Cardiac fibroblast (primary cell): ENCODE measurements at regions not wholly inside any gene's neighbourhood (a gene's known extent, or its start where the extent isn't known, plus 50 kb on each side); places are given as distances from the start of the nearest gene placed in this dataset.

Experiments used
- DNase-seq, 2 donors: peaks; one replicate each; pipeline versions ENCODE4 v3.0.0 to v3.0.0-alpha.2; 2010; ENCODE audit warnings: low read depth in 2 of 2
- H3K4me3 ChIP-seq, 2 donors: replicated peaks in 1 of 2; 1 replicate in 1 of 2; 2 replicates in 1 of 2; pipeline ENCODE4 v1.5.1; 2011; ENCODE audit warnings: low read depth in 2 of 2, low read length in 2 of 2, mild to moderate bottlenecking in 2 of 2, moderate library complexity in 1 of 2
- TF ChIP-seq, protein P1 (sequence below): IDR thresholded peaks from one replicate; pipeline ENCODE4 v1.5.1; 2011; ENCODE audit warnings: low read depth, mild to moderate bottlenecking, low read length, inconsistent platforms

DNA sequence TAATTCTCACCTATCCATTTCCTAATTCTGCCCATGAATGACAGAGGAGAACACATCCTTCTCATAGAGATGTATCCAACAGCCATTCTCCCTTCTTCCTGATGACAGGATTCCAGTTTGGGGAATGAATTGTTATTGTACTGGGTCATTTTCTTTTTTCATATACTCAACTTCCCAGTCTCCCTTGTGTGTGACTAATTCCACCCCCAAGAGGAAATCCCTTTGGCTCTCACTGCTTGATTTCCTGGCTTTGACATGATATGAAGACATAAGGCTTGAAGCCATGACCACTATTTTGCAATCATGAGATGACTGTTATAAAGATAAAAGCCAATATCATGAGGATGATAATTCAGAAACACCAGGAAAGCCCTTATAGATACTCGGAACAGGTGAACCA lies 384.7 kb upstream of the ACVR2A start:
- TF ChIP-seq, protein P1, sequence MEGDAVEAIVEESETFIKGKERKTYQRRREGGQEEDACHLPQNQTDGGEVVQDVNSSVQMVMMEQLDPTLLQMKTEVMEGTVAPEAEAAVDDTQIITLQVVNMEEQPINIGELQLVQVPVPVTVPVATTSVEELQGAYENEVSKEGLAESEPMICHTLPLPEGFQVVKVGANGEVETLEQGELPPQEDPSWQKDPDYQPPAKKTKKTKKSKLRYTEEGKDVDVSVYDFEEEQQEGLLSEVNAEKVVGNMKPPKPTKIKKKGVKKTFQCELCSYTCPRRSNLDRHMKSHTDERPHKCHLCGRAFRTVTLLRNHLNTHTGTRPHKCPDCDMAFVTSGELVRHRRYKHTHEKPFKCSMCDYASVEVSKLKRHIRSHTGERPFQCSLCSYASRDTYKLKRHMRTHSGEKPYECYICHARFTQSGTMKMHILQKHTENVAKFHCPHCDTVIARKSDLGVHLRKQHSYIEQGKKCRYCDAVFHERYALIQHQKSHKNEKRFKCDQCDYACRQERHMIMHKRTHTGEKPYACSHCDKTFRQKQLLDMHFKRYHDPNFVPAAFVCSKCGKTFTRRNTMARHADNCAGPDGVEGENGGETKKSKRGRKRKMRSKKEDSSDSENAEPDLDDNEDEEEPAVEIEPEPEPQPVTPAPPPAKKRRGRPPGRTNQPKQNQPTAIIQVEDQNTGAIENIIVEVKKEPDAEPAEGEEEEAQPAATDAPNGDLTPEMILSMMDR = no peak
- H3K4me3 ChIP-seq = no peak overlapping the region
- DNase-seq = peak in 1 of 2 donors; percentile 72

DNA sequence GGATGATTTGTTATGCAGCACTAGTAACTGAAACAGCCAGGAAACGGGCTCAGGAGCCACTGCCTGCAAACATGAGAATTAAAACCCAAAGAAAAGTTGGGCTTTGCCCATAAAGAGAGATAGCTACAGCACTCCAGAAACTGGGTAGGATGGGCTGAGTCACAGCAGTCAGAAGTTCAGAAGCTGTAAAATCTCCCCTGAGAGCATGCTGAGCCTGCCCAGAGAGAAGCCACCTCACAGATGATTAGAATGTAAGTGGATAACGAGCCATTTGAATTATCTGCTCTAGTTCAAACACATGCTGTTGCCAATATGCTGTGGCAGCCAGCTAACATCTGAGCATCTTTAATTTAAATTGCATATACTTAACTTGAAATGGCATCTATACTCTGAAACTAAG lies 388.1 kb upstream of the ACVR2A start:
- H3K4me3 ChIP-seq = no peak overlapping the region
- DNase-seq = peak in 1 of 2 donors; percentile 14
- TF ChIP-seq, protein P1 = no peak

DNA sequence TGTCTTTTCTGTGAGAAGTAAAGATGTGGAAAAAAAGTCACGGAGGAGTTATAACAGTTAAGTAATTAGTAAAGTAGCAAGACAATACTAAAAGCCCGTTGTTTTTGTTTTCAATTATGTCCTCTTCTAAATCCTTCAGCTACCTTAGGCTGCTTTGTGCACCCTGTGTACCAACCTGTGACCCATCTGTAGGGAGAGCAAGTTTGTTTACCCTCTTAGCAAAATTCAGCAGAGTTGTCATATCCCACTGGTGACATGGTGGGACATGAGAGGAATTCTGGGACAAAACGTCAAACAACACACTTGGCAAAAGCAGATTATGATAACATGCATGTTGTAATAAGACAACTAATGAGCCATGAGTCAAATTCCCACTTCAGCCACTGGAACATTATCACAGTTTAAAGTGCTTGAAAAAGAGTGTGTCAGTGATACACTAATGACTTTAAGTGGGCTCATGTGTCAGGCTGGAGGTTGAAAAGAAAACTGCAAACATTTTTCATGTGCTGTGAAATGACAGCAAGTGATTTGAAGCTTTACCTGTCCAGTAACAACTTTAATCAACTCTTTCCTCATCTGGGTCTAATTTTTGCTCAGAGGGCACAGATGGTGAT lies 392.8 kb upstream of the ACVR2A start:
- no peak overlapping the region for H3K4me3 ChIP-seq
- DNase-seq = no peak
- TF ChIP-seq, protein P1 = no peak

DNA sequence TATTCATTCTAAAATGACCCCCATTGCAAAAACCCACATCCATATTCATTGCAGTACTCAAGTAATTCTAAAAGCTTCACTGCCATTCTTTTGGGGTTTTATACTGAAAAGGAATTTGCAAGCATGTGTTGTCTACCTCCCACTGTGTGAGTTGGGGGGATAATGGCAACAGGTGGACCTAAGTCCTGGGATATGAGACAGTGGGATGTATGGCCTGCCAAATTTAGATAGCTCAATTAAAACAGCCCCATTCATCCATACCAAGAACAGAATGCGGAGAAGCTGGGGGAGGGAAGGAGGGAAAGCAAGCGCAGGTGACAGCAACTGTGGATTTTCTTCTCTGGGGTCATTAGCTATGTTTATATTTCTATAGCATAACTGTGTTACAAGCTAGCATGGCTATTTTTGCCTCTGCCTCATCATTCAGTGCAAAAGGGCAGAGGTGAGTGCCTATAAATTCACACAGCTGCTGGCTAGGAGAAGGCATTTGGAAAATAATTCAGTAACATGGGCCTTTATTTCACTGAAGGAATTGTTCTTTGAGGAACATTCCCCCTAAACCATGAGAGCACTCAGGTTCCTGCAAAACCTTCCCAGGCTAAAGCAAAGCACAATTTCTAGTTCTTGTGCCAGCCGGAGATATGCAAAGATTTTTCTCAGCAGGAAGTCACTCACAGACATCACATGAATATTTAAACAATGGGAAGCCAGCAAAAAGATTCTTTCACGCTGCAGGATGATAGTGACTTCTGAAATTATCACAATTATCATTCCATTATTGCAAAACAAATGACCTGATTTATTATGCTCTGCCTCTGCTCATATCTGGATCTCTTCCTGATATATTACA lies 393.9 kb upstream of the ACVR2A start:
- H3K4me3 ChIP-seq = no peak overlapping the region
- DNase-seq = peak in 1 of 2 donors; percentile 4
- TF ChIP-seq, protein P1 = no peak

DNA sequence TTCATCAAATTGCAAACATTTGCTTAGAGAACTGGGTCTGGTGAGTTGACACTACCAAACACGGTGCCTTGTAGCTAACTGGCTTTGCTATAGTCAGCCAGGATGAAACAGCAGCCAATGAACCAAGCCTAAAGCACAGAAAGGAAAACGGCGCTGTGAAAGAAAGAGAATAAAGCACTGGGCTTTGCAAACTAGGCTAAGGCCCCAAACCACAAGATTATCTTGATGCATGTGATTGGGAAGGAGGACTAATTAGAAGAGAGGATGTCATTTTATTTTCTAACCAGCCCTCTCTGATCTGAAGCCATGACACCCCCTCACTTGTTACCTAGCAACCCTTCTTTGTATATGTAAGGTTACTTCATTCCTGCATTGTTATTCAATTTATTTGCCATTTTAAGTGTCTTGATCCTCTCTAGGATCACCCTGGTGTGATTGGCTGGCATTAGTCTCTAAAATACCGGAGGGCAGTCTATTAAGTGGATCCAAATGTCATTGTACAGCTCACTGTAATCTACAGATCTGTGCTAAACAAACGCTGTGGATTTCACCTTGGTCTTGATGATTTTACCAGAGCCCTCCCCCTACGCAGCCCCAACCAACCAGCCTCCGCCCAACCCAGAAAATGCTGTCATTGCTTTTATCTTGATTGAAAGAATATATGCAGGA lies 395.4 kb upstream of the ACVR2A start:
- DNase-seq = no peak
- TF ChIP-seq, protein P1 = no peak

DNA sequence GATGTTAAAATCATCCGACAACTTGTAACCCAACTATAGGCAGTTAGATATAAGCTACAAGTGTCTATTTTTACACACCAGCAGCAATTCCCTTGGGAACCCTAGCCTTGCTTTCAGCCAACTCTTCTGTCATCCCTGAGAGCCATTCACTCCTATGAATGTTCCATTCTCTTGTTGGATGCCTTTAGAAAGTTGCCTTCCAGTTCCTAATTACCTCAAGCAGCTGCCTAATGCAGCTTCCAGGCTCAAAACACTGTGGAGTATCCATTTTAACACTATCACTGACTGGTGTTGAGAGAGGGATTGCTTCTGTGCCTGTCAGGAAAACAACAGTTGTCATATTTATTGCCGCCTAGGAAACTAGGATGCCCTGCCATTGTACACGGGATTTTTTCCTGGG lies 402.0 kb upstream of the ACVR2A start:
- TF ChIP-seq, protein P1 = no peak
- H3K4me3 ChIP-seq = no peak overlapping the region
- peak in 1 of 2 donors; percentile 13 for DNase-seq

More for the DNA sequence above, 395.4 kb upstream of the ACVR2A start:
- H3K4me3 ChIP-seq = no peak overlapping the region
